GM18519 (cell line): ENCODE measurements at regions not wholly inside any gene's neighbourhood (a gene's known extent, or its start where the extent isn't known, plus 50 kb on each side); places are given as distances from the start of the nearest gene placed in this dataset.

Source experiments
- ATAC-seq: cut with Tn5 transposase; IDR thresholded peaks from one replicate; pipeline ENCODE4 v1.9.1; 2021; ENCODE audit warnings: mild to moderate bottlenecking, moderate library complexity; ENCODE audit not compliant: unreplicated experiment, low FRiP score

GRCh38 chr5:72558383-72558782, 51.2 kb upstream of the ZNF366 start:
- ATAC-seq = no peak

GRCh38 chr5:72558046-72558336, 50.8 kb upstream of the ZNF366 start:
- no peak for ATAC-seq

GRCh38 chr5:72557167-72558045, 50.2 kb upstream of the ZNF366 start:
- no peak for ATAC-seq
